Fibroblast of mammary gland (primary cell): ENCODE measurements at regions not wholly inside any gene's neighbourhood (a gene's known extent, or its start where the extent isn't known, plus 50 kb on each side); places are given as distances from the start of the nearest gene placed in this dataset.

Experiments used
- DNase-seq: peaks from one replicate; pipeline ENCODE4 v3.0.0-alpha.2; 2010; ENCODE audit warnings: low read depth
- H3K4me3 ChIP-seq: 2 replicates; pipeline ENCODE4 v1.5.1; 2011; ENCODE audit warnings: low read depth, mild to moderate bottlenecking, low read length, moderate library complexity; ENCODE audit not compliant: control insufficient read depth
- TF ChIP-seq, protein P1 (sequence below): conservative IDR thresholded peaks from 2 replicates; pipeline ENCODE4 v1.5.1; 2011; ENCODE audit warnings: low read depth, low read length, inconsistent platforms; ENCODE audit not compliant: control insufficient read depth, insufficient read depth

DNA sequence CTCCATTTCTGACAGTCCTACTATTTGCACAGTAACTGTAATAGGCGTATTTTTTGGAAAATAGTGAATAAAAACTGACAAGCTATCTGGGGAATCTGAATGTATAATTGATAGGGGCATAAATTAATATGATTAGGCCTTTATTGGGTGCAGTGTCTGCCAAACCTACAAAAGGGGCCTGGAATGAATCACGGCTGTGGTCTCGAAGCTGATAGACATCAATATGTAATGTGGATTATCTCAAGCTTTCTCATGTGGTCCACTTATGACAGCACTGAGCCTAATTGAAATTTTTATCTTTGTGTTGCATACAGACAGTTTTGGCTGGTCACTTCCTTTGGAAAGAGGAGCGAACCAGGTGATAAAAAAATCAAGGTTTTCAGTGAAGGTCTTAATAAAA lies 450.4 kb downstream of the GPATCH2 start:
- H3K4me3 ChIP-seq = no peak overlapping the region
- DNase-seq = no peak
- TF ChIP-seq, protein P1, sequence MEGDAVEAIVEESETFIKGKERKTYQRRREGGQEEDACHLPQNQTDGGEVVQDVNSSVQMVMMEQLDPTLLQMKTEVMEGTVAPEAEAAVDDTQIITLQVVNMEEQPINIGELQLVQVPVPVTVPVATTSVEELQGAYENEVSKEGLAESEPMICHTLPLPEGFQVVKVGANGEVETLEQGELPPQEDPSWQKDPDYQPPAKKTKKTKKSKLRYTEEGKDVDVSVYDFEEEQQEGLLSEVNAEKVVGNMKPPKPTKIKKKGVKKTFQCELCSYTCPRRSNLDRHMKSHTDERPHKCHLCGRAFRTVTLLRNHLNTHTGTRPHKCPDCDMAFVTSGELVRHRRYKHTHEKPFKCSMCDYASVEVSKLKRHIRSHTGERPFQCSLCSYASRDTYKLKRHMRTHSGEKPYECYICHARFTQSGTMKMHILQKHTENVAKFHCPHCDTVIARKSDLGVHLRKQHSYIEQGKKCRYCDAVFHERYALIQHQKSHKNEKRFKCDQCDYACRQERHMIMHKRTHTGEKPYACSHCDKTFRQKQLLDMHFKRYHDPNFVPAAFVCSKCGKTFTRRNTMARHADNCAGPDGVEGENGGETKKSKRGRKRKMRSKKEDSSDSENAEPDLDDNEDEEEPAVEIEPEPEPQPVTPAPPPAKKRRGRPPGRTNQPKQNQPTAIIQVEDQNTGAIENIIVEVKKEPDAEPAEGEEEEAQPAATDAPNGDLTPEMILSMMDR = no peak

DNA sequence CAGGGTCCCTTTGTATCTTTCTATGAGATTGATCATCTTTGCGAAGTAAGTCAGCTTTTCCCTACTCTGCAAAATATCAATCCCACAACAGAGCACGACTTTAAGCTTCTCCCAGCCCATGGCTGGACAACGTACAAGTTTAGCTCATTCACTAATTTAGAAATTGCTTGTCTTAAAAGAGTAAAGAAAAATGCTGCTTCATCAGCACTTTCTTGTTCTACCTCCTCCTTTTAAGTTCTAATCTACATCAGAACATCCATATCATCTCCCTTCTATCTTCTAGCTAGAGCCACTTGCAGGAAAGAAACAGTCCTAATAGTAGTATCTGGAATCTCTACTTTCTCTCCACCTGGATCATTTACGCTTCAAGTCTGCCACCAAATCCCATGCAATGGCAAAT lies 441.2 kb upstream of the ESRRG start:
- TF ChIP-seq, protein P1 = no peak
- no peak overlapping the region for H3K4me3 ChIP-seq
- DNase-seq = no peak

DNA sequence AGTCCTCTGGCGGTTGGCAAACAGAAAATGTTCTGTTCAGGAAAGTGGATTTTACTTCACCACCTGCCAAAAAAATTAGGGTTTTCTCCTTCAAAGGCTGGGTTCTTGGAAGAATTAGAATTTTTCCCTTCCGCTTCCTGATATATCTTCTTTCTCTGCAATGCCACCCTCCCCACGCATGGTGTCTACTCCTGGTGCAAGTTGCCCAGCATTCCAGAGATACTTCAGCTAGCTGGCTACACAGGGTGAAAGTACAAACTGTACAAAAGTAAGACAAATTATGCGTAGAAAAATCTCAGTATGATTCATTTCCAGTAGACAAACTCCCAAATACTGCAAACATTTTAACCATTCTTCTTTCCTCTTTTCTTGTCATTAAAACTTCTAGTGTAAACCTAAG lies 430.1 kb upstream of the ESRRG start:
- TF ChIP-seq, protein P1 = no peak
- no peak overlapping the region for H3K4me3 ChIP-seq
- DNase-seq = no peak

DNA sequence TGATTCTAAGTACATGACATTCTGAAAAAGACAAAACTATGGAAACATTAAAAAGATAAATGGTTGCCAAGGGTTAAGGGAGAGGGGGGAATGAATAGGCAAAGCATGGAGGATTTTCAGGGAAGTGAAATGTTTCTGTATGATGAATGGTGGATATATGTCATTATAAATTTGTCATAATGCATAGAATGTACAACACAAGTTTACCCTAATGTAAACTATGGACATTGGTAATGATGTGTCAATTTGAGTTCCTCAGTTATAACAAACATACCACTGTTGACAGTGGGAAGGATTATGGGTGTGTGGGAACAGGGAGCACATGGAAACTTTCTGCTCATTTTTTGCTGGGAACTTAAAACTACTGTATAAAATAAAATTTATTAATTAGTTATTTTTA lies 427.1 kb upstream of the ESRRG start:
- DNase-seq = no peak

DNA sequence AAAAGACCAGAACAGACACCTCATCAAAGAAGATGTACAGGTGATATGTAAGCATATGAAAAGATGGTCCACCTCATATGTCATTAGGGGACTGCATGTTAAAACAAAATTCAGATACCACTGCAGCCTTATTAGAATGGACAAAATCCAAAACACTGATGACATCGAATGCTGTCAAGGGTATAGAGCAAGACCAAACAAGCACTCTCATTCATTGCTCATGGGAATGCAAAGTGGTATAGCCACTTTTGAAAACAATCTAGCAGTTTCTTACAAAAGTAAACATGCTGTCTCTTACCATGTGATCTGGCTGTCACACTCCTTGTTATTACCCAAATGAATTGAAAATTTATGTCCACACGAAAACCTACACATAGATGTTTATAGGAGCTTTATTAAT lies 426.6 kb upstream of the ESRRG start:
- DNase-seq = no peak
- no peak overlapping the region for H3K4me3 ChIP-seq
- TF ChIP-seq, protein P1 = no peak

More for the DNA sequence above, 427.1 kb upstream of the ESRRG start:
- TF ChIP-seq, protein P1 = no peak
- H3K4me3 ChIP-seq = no peak overlapping the region

DNA sequence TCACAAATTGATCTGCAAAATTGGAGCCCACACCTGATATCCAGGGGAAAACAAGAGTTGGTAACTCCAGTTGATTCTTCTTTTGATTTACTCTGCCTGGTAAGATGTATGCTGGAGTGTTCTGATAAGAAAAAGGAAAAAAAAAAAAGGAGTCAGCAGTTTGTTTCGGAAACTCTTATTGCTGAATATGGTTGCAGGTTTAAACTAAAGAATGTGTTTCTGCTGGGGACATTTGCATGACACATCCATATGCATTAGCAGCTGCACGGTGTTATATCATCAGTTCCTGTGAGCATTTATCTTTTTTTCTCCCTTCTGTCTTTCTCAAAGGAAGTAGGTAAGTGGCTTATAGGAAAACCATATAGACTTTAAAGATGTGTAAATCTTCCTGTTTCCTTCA lies 418.5 kb upstream of the ESRRG start:
- TF ChIP-seq, protein P1 = no peak
- no peak for DNase-seq

More for the DNA sequence above, 418.5 kb upstream of the ESRRG start:
- no peak overlapping the region for H3K4me3 ChIP-seq
